GM12878 (cell line): ENCODE measurements at regions not wholly inside any gene's neighbourhood (a gene's known extent, or its start where the extent isn't known, plus 50 kb on each side); places are given as distances from the start of the nearest gene placed in this dataset.

Experiments used
- ATAC-seq: fragments of 200-7000 bp; cut with Tn5 transposase; 3 replicates; pipeline ENCODE4 v1.9.1; 2020; ENCODE audit warnings: mild to moderate bottlenecking, moderate library complexity
- BruUV-seq: library from RNA; stranded (reverse); fragments of 400-500 nt; replicated peaks from 2 replicates; lab custom pipeline; 2021; lab: Mats Ljungman, UMichigan
- CTCF ChIA-PET: fragments of 300-600 bp; sonication (Branson Sonifier 250); formaldehyde crosslinking; extraction: SDS; loops from one replicate; lab custom pipeline; 2021; ENCODE audit warnings: inconsistent platforms; lab: Yijun Ruan, JAX
- POLR2A ChIA-PET: fragments of 350-600 bp; formaldehyde crosslinking; extraction: SDS; loops from one replicate; lab custom pipeline; 2021; ENCODE audit warnings: inconsistent platforms; lab: Charles Lee
- RAD21 ChIA-PET: fragments of 300-600 bp; sonication (Branson Sonifier 250); formaldehyde crosslinking; loops from one replicate; lab custom pipeline; 2023; ENCODE audit warnings: antibody characterized with exemption; ENCODE audit not compliant: unreplicated experiment; lab: Charles Lee
- SMC1A ChIA-PET: fragments of 300-600 bp; sonication (Branson Sonifier 250); formaldehyde crosslinking; loops from one replicate; lab custom pipeline; 2023; ENCODE audit not compliant: unreplicated experiment, uncharacterized antibody; lab: Charles Lee
- DNase-seq: peaks from one replicate; pipeline ENCODE4 v3.0.0-alpha.2; 2011; ENCODE audit warnings: low read depth, low spot score
- FAIRE-seq: peaks from 3 replicates; lab custom pipeline; 2011; peaks lifted over from hg19 to GRCh38; lab: Jason Lieb, UNC
- H2AFZ ChIP-seq: 2 replicates; pipeline ENCODE4 v1.6.0; 2011; ENCODE audit warnings: low read depth, low read length, control low read depth; ENCODE audit not compliant: control insufficient read depth
- H3K27ac ChIP-seq: 2 replicates; pipeline ENCODE4 v1.5.1; 2011; ENCODE audit warnings: control low read depth; ENCODE audit not compliant: control insufficient read depth, insufficient read depth
- H3K27me3 ChIP-seq, 2 experiments: replicated peaks in 1 of 2; 2 replicates each; pipeline versions ENCODE4 v1.6.0 to v1.6.1; 2011; ENCODE audit warnings: low read length in 1 of 2; ENCODE audit not compliant: control insufficient read depth in 2 of 2, insufficient read depth in 2 of 2
- H3K36me3 ChIP-seq, 2 experiments: 2 replicates each; pipeline ENCODE4 v1.5.1; 2011; ENCODE audit warnings: low read length in 1 of 2; ENCODE audit not compliant: control insufficient read depth in 2 of 2, insufficient read depth in 2 of 2
- H3K4me1 ChIP-seq: 2 replicates; pipeline ENCODE4 v1.6.1; 2011; ENCODE audit warnings: mild to moderate bottlenecking, low read length, moderate library complexity, mixed read lengths; ENCODE audit not compliant: control insufficient read depth, insufficient read depth
- H3K4me2 ChIP-seq: 2 replicates; pipeline ENCODE4 v1.6.0; 2011; ENCODE audit warnings: control low read depth; ENCODE audit not compliant: control insufficient read depth, insufficient read depth
- H3K4me3 ChIP-seq: fragments of 200-600 bp; sonication (generic); 2 replicates; pipeline ENCODE4 v1.5.1; 2016
- H3K79me2 ChIP-seq: 2 replicates; pipeline ENCODE4 v1.6.0; 2011; ENCODE audit warnings: low read length; ENCODE audit not compliant: control insufficient read depth, insufficient read depth
- H3K9ac ChIP-seq: 2 replicates; pipeline ENCODE4 v1.8.0; 2011; ENCODE audit warnings: low read length, control low read depth, mixed read lengths; ENCODE audit not compliant: control insufficient read depth, insufficient read depth
- H3K9me3 ChIP-seq: replicated peaks from 3 replicates; pipeline ENCODE4 v1.5.1; 2011; ENCODE audit warnings: mild to moderate bottlenecking, low read length; ENCODE audit not compliant: control insufficient read depth, insufficient read depth
- H4K20me1 ChIP-seq: 2 replicates; pipeline ENCODE4 v1.6.0; 2011; ENCODE audit not compliant: control insufficient read depth, insufficient read depth
- in situ Hi-C: fragments of 300-500 bp; cut with MboI; formaldehyde crosslinking; loops from 9 replicates; pipeline ENCODE4 v1.14.3; 2018; ENCODE audit warnings: mixed read lengths
- intact Hi-C: fragments of 100-400 bp; cut with micrococcal nuclease; formaldehyde crosslinking; loops from one replicate; pipeline ENCODE4 v1.14.2; 2022; ENCODE audit not compliant: unreplicated experiment
- TF ChIP-seq, protein P1 (sequence below): fragments of 450-650 bp; formaldehyde crosslinking; IDR thresholded peaks from 2 replicates; pipeline ENCODE4 v1.4.0; 2022; ENCODE audit warnings: mild to moderate bottlenecking, moderate library complexity
- TF ChIP-seq, protein P2 (sequence below): fragments of 450-650 bp; IDR thresholded peaks from 2 replicates; pipeline ENCODE4 v1.6.1; 2016; ENCODE audit warnings: mild to moderate bottlenecking
- TF ChIP-seq, protein P3 (sequence below): fragments of 450-650 bp; formaldehyde crosslinking; IDR thresholded peaks from 2 replicates; pipeline ENCODE4 v1.4.0; 2020; ENCODE audit warnings: mild to moderate bottlenecking, moderate library complexity

DNA sequence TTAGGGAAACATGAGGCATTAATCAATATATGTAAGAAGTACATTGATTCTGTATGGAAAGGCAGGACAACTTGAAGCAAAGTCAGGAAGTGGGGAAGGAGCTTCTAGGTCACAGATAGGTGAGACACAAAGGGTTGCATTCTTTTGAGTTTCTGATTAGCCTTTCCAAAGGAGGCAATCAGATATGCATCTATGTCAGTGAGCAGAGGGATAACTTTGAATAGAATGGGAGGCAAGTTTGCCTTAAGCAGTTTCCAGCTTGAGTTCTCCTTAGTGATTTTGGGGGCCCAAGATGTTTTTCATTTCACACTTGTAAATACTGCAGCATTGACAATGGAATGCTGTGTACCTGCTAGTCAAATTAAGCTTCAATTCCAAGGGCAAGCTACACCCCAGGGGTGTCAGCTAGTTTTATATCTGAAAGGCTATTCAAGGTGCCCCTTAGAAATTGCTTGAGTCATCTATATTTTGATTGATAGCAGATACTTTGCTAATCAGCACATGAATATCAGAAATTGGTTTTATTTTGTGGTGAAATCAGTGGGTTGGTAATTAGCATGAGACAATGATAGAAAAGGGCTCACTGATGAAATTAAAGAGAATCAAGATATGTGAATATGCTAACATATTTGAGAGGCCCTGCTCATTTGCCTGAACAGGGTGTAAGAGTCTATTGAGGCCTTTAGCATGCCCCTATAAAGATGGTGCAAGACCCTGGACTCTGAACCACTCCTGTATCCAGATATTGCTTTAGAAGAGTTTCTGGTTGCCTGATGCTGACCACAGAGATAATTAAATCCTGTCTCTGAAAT is 131.5 kb downstream of the TMEM17 start:
- Histone ChIP-seq H3K9me3 (peaks cover 6% of the 10 kb centered on the region; the same call in 2 of the 3 replicates), H4K20me1 (no peaks in the 10 kb centered on the region), H3K4me3 (no peak overlapping the region), H2AFZ (no peak overlapping the region), H3K9ac (no peak overlapping the region), H3K27ac (no peak overlapping the region), H3K27me3 (no peaks in the 10 kb centered on the region), H3K36me3 (no peaks in the 10 kb centered on the region), H3K4me1 (no peaks in the 10 kb centered on the region), H3K79me2 (no peaks in the 10 kb centered on the region), H3K4me2 (no peak overlapping the region)
- SMC1A ChIA-PET = interaction anchor here (0.7 kb wide), 1 partner anchor 44 kb away, joined by 3 read pairs; no protein-coding TSS in a partner anchor
- CTCF ChIA-PET = no interaction called here
- DNase-seq (no peak), FAIRE-seq (no peak), ATAC-seq (no peak)
- POLR2A ChIA-PET = interaction anchor here (0.6 kb wide), 1 partner anchor 17 kb away, joined by 3 read pairs; no protein-coding TSS in a partner anchor
- intact Hi-C loops (no loop called here), in situ Hi-C loops (no loop called here)
- RAD21 ChIA-PET = no interaction called here
- TF ChIP-seq, protein P1, sequence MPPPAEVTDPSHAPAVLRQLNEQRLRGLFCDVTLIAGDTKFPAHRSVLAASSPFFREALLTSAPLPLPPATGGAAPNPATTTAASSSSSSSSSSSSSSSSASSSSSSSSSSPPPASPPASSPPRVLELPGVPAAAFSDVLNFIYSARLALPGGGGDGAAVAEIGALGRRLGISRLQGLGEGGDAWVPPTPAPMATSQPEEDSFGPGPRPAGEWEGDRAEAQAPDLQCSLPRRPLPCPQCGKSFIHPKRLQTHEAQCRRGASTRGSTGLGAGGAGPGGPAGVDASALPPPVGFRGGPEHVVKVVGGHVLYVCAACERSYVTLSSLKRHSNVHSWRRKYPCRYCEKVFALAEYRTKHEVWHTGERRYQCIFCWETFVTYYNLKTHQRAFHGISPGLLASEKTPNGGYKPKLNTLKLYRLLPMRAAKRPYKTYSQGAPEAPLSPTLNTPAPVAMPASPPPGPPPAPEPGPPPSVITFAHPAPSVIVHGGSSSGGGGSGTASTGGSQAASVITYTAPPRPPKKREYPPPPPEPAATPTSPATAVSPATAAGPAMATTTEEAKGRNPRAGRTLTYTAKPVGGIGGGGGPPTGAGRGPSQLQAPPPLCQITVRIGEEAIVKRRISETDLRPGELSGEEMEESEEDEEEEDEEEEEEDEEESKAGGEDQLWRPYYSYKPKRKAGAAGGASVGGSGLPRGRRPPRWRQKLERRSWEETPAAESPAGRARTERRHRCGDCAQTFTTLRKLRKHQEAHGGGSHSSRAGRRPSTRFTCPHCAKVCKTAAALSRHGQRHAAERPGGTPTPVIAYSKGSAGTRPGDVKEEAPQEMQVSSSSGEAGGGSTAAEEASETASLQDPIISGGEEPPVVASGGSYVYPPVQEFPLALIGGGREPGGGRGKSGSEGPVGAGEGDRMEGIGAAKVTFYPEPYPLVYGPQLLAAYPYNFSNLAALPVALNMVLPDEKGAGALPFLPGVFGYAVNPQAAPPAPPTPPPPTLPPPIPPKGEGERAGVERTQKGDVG (CRISPR knock-in tag) = no peak
- TF ChIP-seq, protein P2, sequence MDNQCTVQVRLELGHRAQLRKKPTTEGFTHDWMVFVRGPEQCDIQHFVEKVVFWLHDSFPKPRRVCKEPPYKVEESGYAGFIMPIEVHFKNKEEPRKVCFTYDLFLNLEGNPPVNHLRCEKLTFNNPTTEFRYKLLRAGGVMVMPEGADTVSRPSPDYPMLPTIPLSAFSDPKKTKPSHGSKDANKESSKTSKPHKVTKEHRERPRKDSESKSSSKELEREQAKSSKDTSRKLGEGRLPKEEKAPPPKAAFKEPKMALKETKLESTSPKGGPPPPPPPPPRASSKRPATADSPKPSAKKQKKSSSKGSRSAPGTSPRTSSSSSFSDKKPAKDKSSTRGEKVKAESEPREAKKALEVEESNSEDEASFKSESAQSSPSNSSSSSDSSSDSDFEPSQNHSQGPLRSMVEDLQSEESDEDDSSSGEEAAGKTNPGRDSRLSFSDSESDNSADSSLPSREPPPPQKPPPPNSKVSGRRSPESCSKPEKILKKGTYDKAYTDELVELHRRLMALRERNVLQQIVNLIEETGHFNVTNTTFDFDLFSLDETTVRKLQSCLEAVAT = no peak
- TF ChIP-seq, protein P3, sequence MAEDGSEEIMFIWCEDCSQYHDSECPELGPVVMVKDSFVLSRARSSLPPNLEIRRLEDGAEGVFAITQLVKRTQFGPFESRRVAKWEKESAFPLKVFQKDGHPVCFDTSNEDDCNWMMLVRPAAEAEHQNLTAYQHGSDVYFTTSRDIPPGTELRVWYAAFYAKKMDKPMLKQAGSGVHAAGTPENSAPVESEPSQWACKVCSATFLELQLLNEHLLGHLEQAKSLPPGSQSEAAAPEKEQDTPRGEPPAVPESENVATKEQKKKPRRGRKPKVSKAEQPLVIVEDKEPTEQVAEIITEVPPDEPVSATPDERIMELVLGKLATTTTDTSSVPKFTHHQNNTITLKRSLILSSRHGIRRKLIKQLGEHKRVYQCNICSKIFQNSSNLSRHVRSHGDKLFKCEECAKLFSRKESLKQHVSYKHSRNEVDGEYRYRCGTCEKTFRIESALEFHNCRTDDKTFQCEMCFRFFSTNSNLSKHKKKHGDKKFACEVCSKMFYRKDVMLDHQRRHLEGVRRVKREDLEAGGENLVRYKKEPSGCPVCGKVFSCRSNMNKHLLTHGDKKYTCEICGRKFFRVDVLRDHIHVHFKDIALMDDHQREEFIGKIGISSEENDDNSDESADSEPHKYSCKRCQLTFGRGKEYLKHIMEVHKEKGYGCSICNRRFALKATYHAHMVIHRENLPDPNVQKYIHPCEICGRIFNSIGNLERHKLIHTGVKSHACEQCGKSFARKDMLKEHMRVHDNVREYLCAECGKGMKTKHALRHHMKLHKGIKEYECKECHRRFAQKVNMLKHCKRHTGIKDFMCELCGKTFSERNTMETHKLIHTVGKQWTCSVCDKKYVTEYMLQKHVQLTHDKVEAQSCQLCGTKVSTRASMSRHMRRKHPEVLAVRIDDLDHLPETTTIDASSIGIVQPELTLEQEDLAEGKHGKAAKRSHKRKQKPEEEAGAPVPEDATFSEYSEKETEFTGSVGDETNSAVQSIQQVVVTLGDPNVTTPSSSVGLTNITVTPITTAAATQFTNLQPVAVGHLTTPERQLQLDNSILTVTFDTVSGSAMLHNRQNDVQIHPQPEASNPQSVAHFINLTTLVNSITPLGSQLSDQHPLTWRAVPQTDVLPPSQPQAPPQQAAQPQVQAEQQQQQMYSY (CRISPR knock-in tag) = no peak
- no TSS peak for BruUV-seq
